ENCODE measurements at regions not wholly inside any gene's neighbourhood (a gene's known extent, or its start where the extent isn't known, plus 50 kb on each side); places are given as distances from the start of the nearest gene placed in this dataset.

GRCh38 chr10:131424053-131424452 lies 112.5 kb upstream of the TCERG1L start:
- H3K79me2 ChIP-seq (ENCODE audit: insufficient read depth, low read length): no peaks in the 10 kb centered on the region
- H3K36me3 Mint-ChIP-seq (ENCODE audit: insufficient read depth in 1 of 3, low read depth in 3 of 3): no peaks in the 10 kb centered on the region; a peak in 1 of 7 replicates
- H3K27me3 ChIP-seq (ENCODE audit: insufficient read depth, low read length): no peaks in the 10 kb centered on the region
- no peak overlapping the region for H2AFZ ChIP-seq (ENCODE audit: low read length)
- H2BK5ac ChIP-seq (ENCODE audit: insufficient read length, low read length): no peak overlapping the region
- H4K8ac ChIP-seq (replicated peaks; ENCODE audit: insufficient read length, low read depth, low read length): no peak overlapping the region
- H3K4me1 ChIP-seq (ENCODE audit: insufficient read depth, low read length): no peaks in the 10 kb centered on the region
- H3K27me3 Mint-ChIP-seq (ENCODE audit: low read depth): peaks cover 4% of the 10 kb centered on the region; the same call in 1 of the 2 replicates
- no peak overlapping the region for H3K56ac ChIP-seq (ENCODE audit: insufficient read length, low read depth, low read length)
- no CpG with 5 or more reads among the region's 6 CpGs for WGBS (ENCODE audit: extremely low coverage, insufficient read length, low lambda C conversion rate)
- H3K4me1 Mint-ChIP-seq: peaks cover 0 to 8% of the 10 kb centered on the region in 2 experiments; a peak in 3 of 4 replicates
- H3K27ac Mint-ChIP-seq: no peak overlapping the region
- no peak overlapping the region for H3K4me3 Mint-ChIP-seq
- H3K9ac ChIP-seq (ENCODE audit: extremely low read depth, insufficient read length, low read length): no peak overlapping the region
- H3K27ac ChIP-seq (ENCODE audit: insufficient read length, low read depth, low read length): no peak overlapping the region
- H3K9me3 ChIP-seq (ENCODE audit: control insufficient read depth, low read depth, low read length): no peaks in the 10 kb centered on the region
- no peak overlapping the region for H2BK20ac ChIP-seq (ENCODE audit: low read depth, low read length, poor library complexity, severe bottlenecking)
- H3K9me3 Mint-ChIP-seq: no peaks in the 10 kb centered on the region
- H3K23ac ChIP-seq (ENCODE audit: insufficient read length, low read depth, low read length): no peak overlapping the region
- no peak overlapping the region for H3K4me2 ChIP-seq (ENCODE audit: insufficient read depth, insufficient read length, low read length)
- H3K14ac ChIP-seq (ENCODE audit: insufficient read depth, low read length): no peak overlapping the region
- no peak overlapping the region for H3K18ac ChIP-seq (ENCODE audit: insufficient read length, low read depth, low read length)
- no peak overlapping the region for H2BK12ac ChIP-seq (ENCODE audit: insufficient read length, low read depth, low read length)
- no peak overlapping the region for H3T11ph ChIP-seq (ENCODE audit: low read length)
- DNase-seq: no peak
- no peak overlapping the region for H4K5ac ChIP-seq (ENCODE audit: insufficient read length, low read depth, low read length)
- H4K91ac ChIP-seq (ENCODE audit: insufficient read length, low read depth, low read length): no peak overlapping the region
- no peak overlapping the region for H2BK15ac ChIP-seq (ENCODE audit: low read depth, low read length)
- no peaks in the 10 kb centered on the region for H3K23me2 ChIP-seq (ENCODE audit: insufficient read length, low read depth, low read length, poor library complexity, severe bottlenecking)
- no peaks in the 10 kb centered on the region for H4K20me1 ChIP-seq (ENCODE audit: control insufficient read depth, insufficient read depth, insufficient read length)
- H3K79me1 ChIP-seq (ENCODE audit: insufficient read depth, low read depth, low read length, poor library complexity, severe bottlenecking): no peaks in the 10 kb centered on the region
- no peak overlapping the region for H2AK5ac ChIP-seq (ENCODE audit: insufficient read length, low read length)
- no peak overlapping the region for H3K4ac ChIP-seq (ENCODE audit: low read depth, low read length)
- H2BK120ac ChIP-seq (ENCODE audit: low read depth, low read length, poor library complexity, severe bottlenecking): no peak overlapping the region
- TF ChIP-seq CTCF (conservative IDR thresholded peaks at IDR 0.05): no peak
